Osteocyte (in vitro differentiated cells): ENCODE measurements at regions not wholly inside any gene's neighbourhood (a gene's known extent, or its start where the extent isn't known, plus 50 kb on each side); places are given as distances from the start of the nearest gene placed in this dataset.

ENCODE experiments used
- DNase-seq: peaks from one replicate; pipeline ENCODE4 v3.0.0; 2021; ENCODE audit warnings: mixed read lengths; ENCODE audit not compliant: unreplicated experiment; ENCODE audit errors: extremely low spot score
- H3K27ac Mint-ChIP-seq: one replicate; pipeline ENCODE4 v1.8.0; 2021; ENCODE audit warnings: mild to moderate bottlenecking, mixed read lengths; ENCODE audit not compliant: unreplicated experiment
- H3K27me3 Mint-ChIP-seq: one replicate; pipeline ENCODE4 v1.8.0; 2021; ENCODE audit warnings: mixed read lengths; ENCODE audit not compliant: unreplicated experiment
- H3K36me3 Mint-ChIP-seq: one replicate; pipeline ENCODE4 v1.8.0; 2021; ENCODE audit warnings: mixed read lengths; ENCODE audit not compliant: unreplicated experiment
- H3K4me1 Mint-ChIP-seq: one replicate; pipeline ENCODE4 v1.8.0; 2021; ENCODE audit warnings: mixed read lengths; ENCODE audit not compliant: unreplicated experiment
- H3K4me3 Mint-ChIP-seq: one replicate; pipeline ENCODE4 v1.8.0; 2021; ENCODE audit warnings: mild to moderate bottlenecking, moderate library complexity, mixed read lengths; ENCODE audit not compliant: unreplicated experiment
- H3K9me3 Mint-ChIP-seq: one replicate; pipeline ENCODE4 v1.8.0; 2021; ENCODE audit warnings: mixed read lengths; ENCODE audit not compliant: unreplicated experiment
- CTCF ChIP-seq: fragments of 200-600 bp; sonication (generic); IDR thresholded peaks from 2 replicates; pipeline ENCODE4 v1.5.0; 2021; ENCODE audit warnings: antibody characterized with exemption, mild to moderate bottlenecking, moderate library complexity

GRCh38 chr10:63744060-63744941 is 223.1 kb downstream of the REEP3 start:
- no peak for DNase-seq
- no peaks in the 10 kb centered on the region for H3K36me3 Mint-ChIP-seq
- no peak overlapping the region for H3K27ac Mint-ChIP-seq
- no peak for TF ChIP-seq CTCF
- H3K9me3 Mint-ChIP-seq: no peaks in the 10 kb centered on the region
- H3K27me3 Mint-ChIP-seq: peaks cover 14% of the 10 kb centered on the region
- H3K4me3 Mint-ChIP-seq: no peak overlapping the region
- H3K4me1 Mint-ChIP-seq: peaks cover 5% of the 10 kb centered on the region

GRCh38 chr10:63749915-63750314 is 228.7 kb downstream of the REEP3 start:
- Mint-ChIP-seq H3K27ac (no peak overlapping the region), H3K9me3 (no peaks in the 10 kb centered on the region), H3K36me3 (no peaks in the 10 kb centered on the region), H3K4me1 (peaks cover 4% of the 10 kb centered on the region), H3K27me3 (peaks cover 3% of the 10 kb centered on the region), H3K4me3 (no peak overlapping the region)
- no peak for DNase-seq
- TF ChIP-seq CTCF: no peak

- Mint-ChIP-seq H3K9me3 (no peaks in the 10 kb centered on the region), H3K27ac (no peak overlapping the region), H3K27me3 (peaks cover 3% of the 10 kb centered on the region), H3K36me3 (no peaks in the 10 kb centered on the region), H3K4me3 (no peak overlapping the region), H3K4me1 (peaks cover 8% of the 10 kb centered on the region)
- no peak for TF ChIP-seq CTCF
- DNase-seq: no peak
Measured at GRCh38 chr10:63751836-63752235, 230.6 kb downstream of the REEP3 start.

GRCh38 chr10:63752318-63752717 is 231.1 kb downstream of the REEP3 start:
- no peak for TF ChIP-seq CTCF
- H3K27me3 Mint-ChIP-seq: peaks cover 3% of the 10 kb centered on the region
- H3K4me1 Mint-ChIP-seq: peaks cover 8% of the 10 kb centered on the region
- no peaks in the 10 kb centered on the region for H3K9me3 Mint-ChIP-seq
- H3K4me3 Mint-ChIP-seq: no peak overlapping the region
- H3K27ac Mint-ChIP-seq: no peak overlapping the region
- DNase-seq: no peak
- H3K36me3 Mint-ChIP-seq: no peaks in the 10 kb centered on the region

- Mint-ChIP-seq H3K27me3 (peaks cover 7% of the 10 kb centered on the region), H3K36me3 (no peaks in the 10 kb centered on the region), H3K4me1 (peaks cover 8% of the 10 kb centered on the region), H3K27ac (no peak overlapping the region), H3K4me3 (no peak overlapping the region), H3K9me3 (no peaks in the 10 kb centered on the region)
- DNase-seq: no peak
- TF ChIP-seq CTCF: no peak
Measured at GRCh38 chr10:63753808-63754207, 232.6 kb downstream of the REEP3 start.
